ENCODE measurements at regions not wholly inside any gene's neighbourhood (a gene's known extent, or its start where the extent isn't known, plus 50 kb on each side); places are given as distances from the start of the nearest gene placed in this dataset.

- H4K20me1 ChIP-seq (ENCODE audit: insufficient read depth, low read depth, low read length), result no peaks in the 10 kb centered on the region
- no peaks in the 10 kb centered on the region for H3K4me1 ChIP-seq (ENCODE audit: low read length)
- no peak overlapping the region for H3K27ac ChIP-seq (ENCODE audit: low read length)
- no peak overlapping the region for H3K9ac ChIP-seq (ENCODE audit: low read length)
- no peaks in the 10 kb centered on the region for H3K9me3 ChIP-seq (ENCODE audit: low read length)
- H3K9me2 ChIP-seq (replicated peaks; ENCODE audit: insufficient read depth, low read length), result no peaks in the 10 kb centered on the region
- no peak for DNase-seq
- no peaks in the 10 kb centered on the region for H3K36me3 ChIP-seq (ENCODE audit: insufficient read depth, low read length)
- no peaks in the 10 kb centered on the region for H3K27me3 ChIP-seq (ENCODE audit: low read length)
- H3K4me2 ChIP-seq (ENCODE audit: low read depth, low read length, poor library complexity, severe bottlenecking), result no peak overlapping the region
- no peak overlapping the region for H2AFZ ChIP-seq (ENCODE audit: low read length)
- no peaks in the 10 kb centered on the region for H3K79me2 ChIP-seq (ENCODE audit: low read length)
- no peak overlapping the region for H3K4me3 ChIP-seq (ENCODE audit: low read length)
Measured at GRCh38 chr5:75935572-75935971, 147.6 kb upstream of the SV2C start.

DNA sequence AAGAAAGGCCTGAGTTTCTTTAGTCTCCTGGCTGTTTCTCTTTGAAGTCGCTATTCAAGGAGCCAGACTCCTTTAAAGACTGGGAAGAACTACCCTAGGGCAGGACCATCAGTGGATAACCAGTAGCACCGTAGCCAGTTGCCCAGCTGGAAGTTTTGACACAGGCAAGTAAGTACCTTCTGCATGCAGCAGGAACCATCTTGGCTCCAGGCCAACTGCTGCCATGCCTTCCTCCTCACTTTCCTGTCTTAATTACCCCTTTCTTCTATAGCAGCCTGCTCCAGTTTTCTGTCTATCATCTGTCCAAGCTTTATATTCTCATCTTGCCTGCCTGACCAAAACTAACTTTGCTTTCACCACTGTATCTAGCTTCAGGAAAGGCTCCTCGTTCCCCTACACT is 149.7 kb upstream of the SV2C start:
- H3K4me3 ChIP-seq (ENCODE audit: low read length), result no peak overlapping the region
- H3K36me3 ChIP-seq (ENCODE audit: insufficient read depth, low read length), result no peaks in the 10 kb centered on the region
- H3K27me3 ChIP-seq (ENCODE audit: low read length), result no peaks in the 10 kb centered on the region
- no peaks in the 10 kb centered on the region for H3K9me2 ChIP-seq (replicated peaks; ENCODE audit: insufficient read depth, low read length)
- no peak for DNase-seq
- no peaks in the 10 kb centered on the region for H3K79me2 ChIP-seq (ENCODE audit: low read length)
- H3K9ac ChIP-seq (ENCODE audit: low read length), result no peak overlapping the region
- no peak overlapping the region for H2AFZ ChIP-seq (ENCODE audit: low read length)
- no peak overlapping the region for H3K27ac ChIP-seq (ENCODE audit: low read length)
- no peak overlapping the region for H3K4me2 ChIP-seq (ENCODE audit: low read depth, low read length, poor library complexity, severe bottlenecking)
- H4K20me1 ChIP-seq (ENCODE audit: insufficient read depth, low read depth, low read length), result no peaks in the 10 kb centered on the region
- H3K4me1 ChIP-seq (ENCODE audit: low read length), result no peaks in the 10 kb centered on the region
- no peaks in the 10 kb centered on the region for H3K9me3 ChIP-seq (ENCODE audit: low read length)

- Histone ChIP-seq H3K4me1 (ENCODE audit: low read length) (no peaks in the 10 kb centered on the region), H3K4me2 (ENCODE audit: low read depth, low read length, poor library complexity, severe bottlenecking) (no peak overlapping the region), H3K79me2 (ENCODE audit: low read length) (no peaks in the 10 kb centered on the region), H3K27me3 (ENCODE audit: low read length) (no peaks in the 10 kb centered on the region), H3K9ac (ENCODE audit: low read length) (no peak overlapping the region), H4K20me1 (ENCODE audit: insufficient read depth, low read depth, low read length) (no peaks in the 10 kb centered on the region), H3K9me2 (replicated peaks; ENCODE audit: insufficient read depth, low read length) (no peaks in the 10 kb centered on the region), H3K27ac (ENCODE audit: low read length) (no peak overlapping the region), H3K4me3 (ENCODE audit: low read length) (no peak overlapping the region), H3K36me3 (ENCODE audit: insufficient read depth, low read length) (no peaks in the 10 kb centered on the region), H3K9me3 (ENCODE audit: low read length) (no peaks in the 10 kb centered on the region), H2AFZ (ENCODE audit: low read length) (no peak overlapping the region)
- no peak for DNase-seq
Measured at GRCh38 chr5:75931175-75931574, 152.0 kb upstream of the SV2C start.

DNA sequence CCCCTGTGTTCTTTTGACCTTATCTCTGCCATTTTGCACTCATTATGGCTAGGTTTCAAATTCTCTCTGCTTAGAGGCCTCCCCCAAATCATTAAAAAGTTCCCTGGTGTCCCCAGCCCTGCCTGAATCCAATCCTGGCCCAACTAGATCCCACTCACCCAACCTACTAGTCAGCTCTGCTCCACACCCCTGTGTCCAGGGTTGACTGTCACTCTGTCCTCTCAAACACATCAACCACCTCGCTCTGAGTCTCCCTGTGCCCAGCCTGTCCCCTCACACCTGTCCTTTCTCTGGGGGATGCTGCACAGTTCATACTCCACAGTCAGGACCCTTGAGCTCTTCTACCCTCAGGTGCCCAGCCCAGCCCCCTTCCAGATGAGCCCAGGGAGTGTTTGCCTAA is 154.2 kb upstream of the SV2C start:
- H4K20me1 ChIP-seq (ENCODE audit: insufficient read depth, low read depth, low read length), result no peaks in the 10 kb centered on the region
- H2AFZ ChIP-seq (ENCODE audit: low read length), result no peak overlapping the region
- no peaks in the 10 kb centered on the region for H3K9me2 ChIP-seq (replicated peaks; ENCODE audit: insufficient read depth, low read length)
- DNase-seq, result no peak
- H3K27me3 ChIP-seq (ENCODE audit: low read length), result no peaks in the 10 kb centered on the region
- H3K9ac ChIP-seq (ENCODE audit: low read length), result no peak overlapping the region
- no peak overlapping the region for H3K27ac ChIP-seq (ENCODE audit: low read length)
- H3K36me3 ChIP-seq (ENCODE audit: insufficient read depth, low read length), result no peaks in the 10 kb centered on the region
- H3K4me2 ChIP-seq (ENCODE audit: low read depth, low read length, poor library complexity, severe bottlenecking), result no peak overlapping the region
- no peak overlapping the region for H3K4me3 ChIP-seq (ENCODE audit: low read length)
- H3K9me3 ChIP-seq (ENCODE audit: low read length), result no peaks in the 10 kb centered on the region
- H3K79me2 ChIP-seq (ENCODE audit: low read length), result no peaks in the 10 kb centered on the region
- H3K4me1 ChIP-seq (ENCODE audit: low read length), result no peaks in the 10 kb centered on the region

GRCh38 chr5:75922480-75922879 is 160.7 kb upstream of the SV2C start:
- H3K4me1 ChIP-seq (ENCODE audit: low read length), result no peaks in the 10 kb centered on the region
- H3K9me2 ChIP-seq (replicated peaks; ENCODE audit: insufficient read depth, low read length), result no peaks in the 10 kb centered on the region
- no peaks in the 10 kb centered on the region for H4K20me1 ChIP-seq (ENCODE audit: insufficient read depth, low read depth, low read length)
- H3K27me3 ChIP-seq (ENCODE audit: low read length), result peaks cover 4% of the 10 kb centered on the region; the same call in 1 of the 2 replicates
- no peak overlapping the region for H3K4me2 ChIP-seq (ENCODE audit: low read depth, low read length, poor library complexity, severe bottlenecking)
- no peak for DNase-seq
- no peaks in the 10 kb centered on the region for H3K79me2 ChIP-seq (ENCODE audit: low read length)
- H3K4me3 ChIP-seq (ENCODE audit: low read length), result no peak overlapping the region
- H3K9me3 ChIP-seq (ENCODE audit: low read length), result no peaks in the 10 kb centered on the region
- no peak overlapping the region for H3K27ac ChIP-seq (ENCODE audit: low read length)
- H2AFZ ChIP-seq (ENCODE audit: low read length), result no peak overlapping the region
- H3K36me3 ChIP-seq (ENCODE audit: insufficient read depth, low read length), result no peaks in the 10 kb centered on the region
- no peak overlapping the region for H3K9ac ChIP-seq (ENCODE audit: low read length)

GRCh38 chr5:75921011-75921410 is 162.2 kb upstream of the SV2C start:
- H3K9ac ChIP-seq (ENCODE audit: low read length), result no peak overlapping the region
- H3K4me1 ChIP-seq (ENCODE audit: low read length), result no peaks in the 10 kb centered on the region
- peaks cover 4% of the 10 kb centered on the region; the same call in 1 of the 2 replicates for H3K27me3 ChIP-seq (ENCODE audit: low read length)
- DNase-seq, result no peak
- no peak overlapping the region for H3K4me2 ChIP-seq (ENCODE audit: low read depth, low read length, poor library complexity, severe bottlenecking)
- no peak overlapping the region for H3K27ac ChIP-seq (ENCODE audit: low read length)
- no peaks in the 10 kb centered on the region for H3K9me3 ChIP-seq (ENCODE audit: low read length)
- no peaks in the 10 kb centered on the region for H3K9me2 ChIP-seq (replicated peaks; ENCODE audit: insufficient read depth, low read length)
- H3K4me3 ChIP-seq (ENCODE audit: low read length), result no peak overlapping the region
- H3K79me2 ChIP-seq (ENCODE audit: low read length), result no peaks in the 10 kb centered on the region
- no peaks in the 10 kb centered on the region for H4K20me1 ChIP-seq (ENCODE audit: insufficient read depth, low read depth, low read length)
- no peak overlapping the region for H2AFZ ChIP-seq (ENCODE audit: low read length)
- no peaks in the 10 kb centered on the region for H3K36me3 ChIP-seq (ENCODE audit: insufficient read depth, low read length)

- no peak for DNase-seq
- no peaks in the 10 kb centered on the region for H4K20me1 ChIP-seq (ENCODE audit: insufficient read depth, low read depth, low read length)
- no peak overlapping the region for H3K27ac ChIP-seq (ENCODE audit: low read length)
Measured at GRCh38 chr5:75916144-75916543, 167.0 kb upstream of the SV2C start.

GRCh38 chr5:75909223-75909622 is 174.0 kb upstream of the SV2C start:
- Histone ChIP-seq H3K79me2 (ENCODE audit: low read length) (no peaks in the 10 kb centered on the region), H4K20me1 (ENCODE audit: insufficient read depth, low read depth, low read length) (no peaks in the 10 kb centered on the region), H3K27me3 (ENCODE audit: low read length) (no peaks in the 10 kb centered on the region), H3K27ac (ENCODE audit: low read length) (no peak overlapping the region), H3K4me2 (ENCODE audit: low read depth, low read length, poor library complexity, severe bottlenecking) (no peak overlapping the region), H2AFZ (ENCODE audit: low read length) (no peak overlapping the region), H3K9me3 (ENCODE audit: low read length) (no peaks in the 10 kb centered on the region), H3K4me1 (ENCODE audit: low read length) (no peaks in the 10 kb centered on the region), H3K9ac (ENCODE audit: low read length) (no peak overlapping the region), H3K36me3 (ENCODE audit: insufficient read depth, low read length) (no peaks in the 10 kb centered on the region), H3K4me3 (ENCODE audit: low read length) (no peak overlapping the region), H3K9me2 (replicated peaks; ENCODE audit: insufficient read depth, low read length) (no peaks in the 10 kb centered on the region)
- no peak for DNase-seq

More at GRCh38 chr5:75916144-75916543, 167.0 kb upstream of the SV2C start:
- H2AFZ ChIP-seq (ENCODE audit: low read length), result no peak overlapping the region
- no peaks in the 10 kb centered on the region for H3K4me1 ChIP-seq (ENCODE audit: low read length)
- no peaks in the 10 kb centered on the region for H3K9me2 ChIP-seq (replicated peaks; ENCODE audit: insufficient read depth, low read length)
- no peak overlapping the region for H3K9ac ChIP-seq (ENCODE audit: low read length)
- H3K79me2 ChIP-seq (ENCODE audit: low read length), result no peaks in the 10 kb centered on the region
- H3K36me3 ChIP-seq (ENCODE audit: insufficient read depth, low read length), result no peaks in the 10 kb centered on the region
- H3K9me3 ChIP-seq (ENCODE audit: low read length), result no peaks in the 10 kb centered on the region
- no peak overlapping the region for H3K4me3 ChIP-seq (ENCODE audit: low read length)
- no peak overlapping the region for H3K4me2 ChIP-seq (ENCODE audit: low read depth, low read length, poor library complexity, severe bottlenecking)
- H3K27me3 ChIP-seq (ENCODE audit: low read length), result peaks cover 4% of the 10 kb centered on the region; the same call in 1 of the 2 replicates

GRCh38 chr5:75907651-75908050 is 175.5 kb upstream of the SV2C start:
- no peak overlapping the region for H3K4me3 ChIP-seq (ENCODE audit: low read length)

More at GRCh38 chr5:75907651-75908050, 175.5 kb upstream of the SV2C start:
- Histone ChIP-seq H3K9me3 (ENCODE audit: low read length) (no peaks in the 10 kb centered on the region), H3K27ac (ENCODE audit: low read length) (no peak overlapping the region), H3K79me2 (ENCODE audit: low read length) (no peaks in the 10 kb centered on the region), H3K4me2 (ENCODE audit: low read depth, low read length, poor library complexity, severe bottlenecking) (no peak overlapping the region), H3K9ac (ENCODE audit: low read length) (no peak overlapping the region), H4K20me1 (ENCODE audit: insufficient read depth, low read depth, low read length) (no peaks in the 10 kb centered on the region), H3K9me2 (replicated peaks; ENCODE audit: insufficient read depth, low read length) (no peaks in the 10 kb centered on the region), H2AFZ (ENCODE audit: low read length) (no peak overlapping the region), H3K36me3 (ENCODE audit: insufficient read depth, low read length) (no peaks in the 10 kb centered on the region), H3K27me3 (ENCODE audit: low read length) (no peaks in the 10 kb centered on the region), H3K4me1 (ENCODE audit: low read length) (no peaks in the 10 kb centered on the region)
- DNase-seq, result no peak
